GM10266 (cell line): ENCODE measurements at regions not wholly inside any gene's neighbourhood (a gene's known extent, or its start where the extent isn't known, plus 50 kb on each side); places are given as distances from the start of the nearest gene placed in this dataset.

ENCODE experiments used
- DNase-seq: peaks from one replicate; pipeline ENCODE4 v3.0.0; 2012; ENCODE audit errors: extremely low spot score
- TF ChIP-seq, protein P1 (sequence below): IDR thresholded peaks from 2 replicates; pipeline ENCODE4 v1.5.1; 2012; ENCODE audit warnings: mild to moderate bottlenecking, low read depth; ENCODE audit not compliant: control insufficient read depth, insufficient read depth; ENCODE audit errors: missing control alignments

DNA sequence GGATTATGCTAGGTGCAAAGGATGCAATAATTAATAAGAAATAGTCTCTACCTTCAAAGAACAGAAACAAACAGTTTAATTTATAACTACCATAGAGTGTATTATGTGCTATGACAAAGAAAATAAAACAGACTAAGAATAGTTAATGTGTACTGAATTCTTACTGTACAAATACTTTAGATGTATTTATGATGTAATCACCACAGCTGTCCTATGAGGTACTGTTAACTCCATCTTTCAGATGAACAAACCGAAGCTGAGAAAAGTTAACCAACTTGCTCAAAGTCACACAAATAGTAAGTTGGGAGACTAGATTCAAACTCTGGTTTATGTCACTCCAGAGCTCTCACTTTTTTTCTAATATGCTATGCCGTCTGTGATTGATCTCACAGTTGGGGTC is 77.0 kb upstream of the FGGY start:
- no peak for DNase-seq
- TF ChIP-seq, protein P1, sequence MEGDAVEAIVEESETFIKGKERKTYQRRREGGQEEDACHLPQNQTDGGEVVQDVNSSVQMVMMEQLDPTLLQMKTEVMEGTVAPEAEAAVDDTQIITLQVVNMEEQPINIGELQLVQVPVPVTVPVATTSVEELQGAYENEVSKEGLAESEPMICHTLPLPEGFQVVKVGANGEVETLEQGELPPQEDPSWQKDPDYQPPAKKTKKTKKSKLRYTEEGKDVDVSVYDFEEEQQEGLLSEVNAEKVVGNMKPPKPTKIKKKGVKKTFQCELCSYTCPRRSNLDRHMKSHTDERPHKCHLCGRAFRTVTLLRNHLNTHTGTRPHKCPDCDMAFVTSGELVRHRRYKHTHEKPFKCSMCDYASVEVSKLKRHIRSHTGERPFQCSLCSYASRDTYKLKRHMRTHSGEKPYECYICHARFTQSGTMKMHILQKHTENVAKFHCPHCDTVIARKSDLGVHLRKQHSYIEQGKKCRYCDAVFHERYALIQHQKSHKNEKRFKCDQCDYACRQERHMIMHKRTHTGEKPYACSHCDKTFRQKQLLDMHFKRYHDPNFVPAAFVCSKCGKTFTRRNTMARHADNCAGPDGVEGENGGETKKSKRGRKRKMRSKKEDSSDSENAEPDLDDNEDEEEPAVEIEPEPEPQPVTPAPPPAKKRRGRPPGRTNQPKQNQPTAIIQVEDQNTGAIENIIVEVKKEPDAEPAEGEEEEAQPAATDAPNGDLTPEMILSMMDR = no peak

DNA sequence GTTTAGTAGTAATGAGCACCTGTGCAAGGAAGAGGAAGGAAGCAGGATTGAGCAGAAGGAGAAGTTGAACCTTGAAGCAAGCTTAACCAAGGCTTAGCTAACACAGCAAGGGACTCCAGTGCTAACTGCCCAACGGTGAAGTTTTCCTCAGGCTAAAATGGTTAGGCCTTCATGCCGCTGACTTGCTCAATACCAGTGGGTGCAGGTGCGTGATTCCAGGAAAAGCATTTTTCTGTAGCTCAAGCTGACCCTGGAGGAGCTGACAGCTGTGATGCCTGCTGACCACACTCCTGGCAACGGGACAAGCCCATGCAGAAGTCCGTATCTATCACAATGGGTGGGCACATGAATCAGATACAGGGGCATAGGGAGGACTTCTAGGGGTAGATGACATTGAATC is 76.5 kb upstream of the FGGY start:
- no peak for DNase-seq
- TF ChIP-seq, protein P1 = no peak

DNA sequence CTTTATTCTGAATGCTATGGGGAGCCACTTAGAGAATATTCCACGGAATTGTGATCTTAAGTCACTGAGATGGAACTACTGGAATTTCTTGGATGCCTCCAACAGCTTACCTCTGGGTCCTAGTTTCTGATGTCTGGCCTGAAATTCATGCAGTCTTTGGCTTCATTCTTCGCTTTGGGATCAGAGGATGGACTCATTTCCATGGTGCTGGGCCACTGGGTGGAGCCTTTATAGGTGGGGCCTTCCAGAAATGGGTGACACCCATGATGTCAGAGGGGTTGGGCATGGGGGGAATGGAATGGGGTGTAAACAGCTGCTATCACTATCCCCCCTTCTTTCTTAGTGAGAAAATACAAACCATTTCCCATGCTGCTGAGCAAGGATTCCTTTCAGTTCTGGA is 73.7 kb upstream of the FGGY start:
- DNase-seq = no peak

DNA sequence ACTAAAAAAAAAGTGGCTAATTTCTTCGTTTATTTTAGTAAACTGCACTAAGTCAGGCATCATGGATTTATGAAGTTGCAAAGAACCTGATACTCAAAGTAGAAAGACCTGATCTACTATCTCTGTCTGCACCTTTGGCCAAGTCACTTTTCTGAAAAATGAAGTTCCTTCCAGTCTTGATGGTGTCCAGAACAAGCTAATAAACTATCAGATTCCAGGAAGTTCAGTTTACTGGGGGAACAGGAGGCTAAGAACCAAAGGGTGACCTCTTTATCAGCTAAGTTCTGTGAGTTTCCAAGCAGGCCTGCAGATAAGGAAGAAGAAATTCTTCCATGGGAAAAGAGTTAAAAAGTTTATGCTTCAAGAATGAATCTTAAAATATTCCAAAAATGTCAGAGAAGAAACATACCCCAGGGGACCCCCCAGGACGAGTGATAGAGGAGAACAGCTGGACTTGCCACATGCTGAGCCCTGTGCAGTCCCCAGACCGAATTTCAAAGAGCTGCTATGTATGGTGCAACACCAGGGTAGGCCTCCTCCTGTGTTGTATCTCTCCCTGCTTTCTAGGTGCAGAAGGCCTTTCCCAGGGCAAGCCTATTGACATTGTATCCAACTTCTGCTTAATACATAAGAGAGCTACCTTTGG is 72.8 kb upstream of the FGGY start:
- TF ChIP-seq, protein P1 = no peak
- DNase-seq = no peak

More for the DNA sequence above, 73.7 kb upstream of the FGGY start:
- TF ChIP-seq, protein P1 = no peak

DNA sequence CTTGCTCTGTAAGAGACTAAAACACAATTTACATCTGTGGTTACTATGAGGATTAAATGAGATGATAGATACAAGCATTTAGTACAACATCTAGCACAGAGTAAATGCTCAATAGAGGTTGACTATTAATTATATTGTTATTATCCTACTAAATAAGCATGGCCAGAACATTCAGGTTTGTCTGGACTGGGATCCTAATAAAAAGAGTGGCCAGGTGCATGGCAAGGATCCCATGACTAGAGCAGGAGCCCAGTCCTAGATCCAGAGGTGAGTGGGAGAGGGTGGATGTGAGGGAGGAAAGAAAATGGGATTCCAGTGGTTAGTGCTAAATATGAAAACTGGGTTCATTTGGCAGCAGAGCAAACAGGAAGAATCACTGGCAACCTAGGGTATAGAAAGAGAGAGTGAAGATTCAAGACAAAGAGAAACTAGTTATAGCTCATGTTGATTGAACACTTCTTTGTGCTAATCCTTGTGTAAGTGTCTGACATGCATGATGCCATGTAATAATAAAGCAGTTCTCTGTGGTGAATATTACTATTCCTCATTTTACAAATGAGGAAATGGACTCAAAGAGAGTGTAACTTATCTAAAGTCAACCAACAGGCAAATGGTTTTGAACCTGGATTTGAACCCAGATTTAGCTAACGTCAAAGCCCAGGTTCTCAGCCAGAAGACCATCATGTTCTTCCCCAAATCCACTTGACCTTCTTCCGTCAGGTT is 71.1 kb upstream of the FGGY start:
- DNase-seq = no peak
- TF ChIP-seq, protein P1 = no peak

DNA sequence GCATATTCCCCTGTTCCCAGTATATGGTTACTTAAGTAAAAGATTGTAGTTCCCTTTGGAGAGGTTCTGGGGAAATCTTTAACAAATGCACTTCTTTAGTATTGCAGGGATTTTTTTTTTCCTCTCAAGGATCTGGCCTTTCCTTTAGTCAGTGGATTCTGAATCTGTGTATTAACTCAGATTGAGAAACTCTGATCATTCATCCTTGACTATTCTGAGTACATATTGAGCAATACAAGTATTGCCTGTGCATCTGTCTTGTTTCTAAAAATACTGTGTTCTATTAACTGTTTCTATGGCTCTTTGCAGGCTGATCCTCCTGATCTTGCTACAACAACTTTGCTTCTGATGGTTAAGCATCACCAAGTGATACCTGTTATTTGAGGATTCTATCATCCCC is 67.8 kb upstream of the FGGY start:
- TF ChIP-seq, protein P1 = no peak
- DNase-seq = no peak

DNA sequence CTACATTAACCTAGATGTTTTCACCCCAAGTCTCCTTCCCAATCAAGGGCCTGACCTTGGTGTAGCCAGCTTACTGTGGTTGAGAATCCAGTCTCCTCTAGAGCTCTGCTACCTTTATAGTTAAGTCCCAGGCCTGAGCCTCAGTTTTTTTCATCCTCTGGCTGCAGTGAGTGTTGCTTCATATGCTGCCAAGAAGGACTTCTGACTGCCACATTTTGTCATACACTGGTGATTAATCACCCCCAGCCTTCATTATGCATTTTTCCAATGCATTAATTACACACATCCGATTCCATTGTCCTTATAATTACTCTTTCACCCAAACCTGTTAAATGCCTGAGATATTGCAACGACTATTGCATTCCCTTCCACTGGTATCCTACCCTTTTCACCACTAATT is 66.3 kb upstream of the FGGY start:
- TF ChIP-seq, protein P1 = no peak
- no peak for DNase-seq
